ENCODE measurements at regions not wholly inside any gene's neighbourhood (a gene's known extent, or its start where the extent isn't known, plus 50 kb on each side); places are given as distances from the start of the nearest gene placed in this dataset.
A peak's percentile ranks its signal among the peaks of the same experiment; 100 is the strongest.

GRCh38 chr2:449246-450067, 161.6 kb upstream of the ALKAL2 start:
- H3K27me3 ChIP-seq (ENCODE audit: insufficient read depth, low read length, poor library complexity), result no peaks in the 10 kb centered on the region
- H2BK15ac ChIP-seq (replicated peaks; ENCODE audit: low read depth), result no peak overlapping the region
- H3K27ac ChIP-seq (ENCODE audit: low read depth, low read length), result no peak overlapping the region
- H3K9ac ChIP-seq (ENCODE audit: low read length), result no peak overlapping the region
- no peak overlapping the region for H2BK5ac ChIP-seq (ENCODE audit: low read length)
- H3K4me1 ChIP-seq (ENCODE audit: control insufficient read depth, low read depth, low read length), result no peaks in the 10 kb centered on the region
- DNase-seq, result peak; percentile 22
- no peak overlapping the region for H3K4me3 ChIP-seq (ENCODE audit: low read length)
- no peak overlapping the region for H3K23ac ChIP-seq (ENCODE audit: low read length)
- no peak overlapping the region for H3K4ac ChIP-seq (ENCODE audit: low read depth, low read length)
- no peak overlapping the region for H4K5ac ChIP-seq (ENCODE audit: low read length)
- H3K79me2 ChIP-seq (ENCODE audit: control insufficient read depth, insufficient read depth, low read length), result no peaks in the 10 kb centered on the region
- no peak overlapping the region for H3K4me2 ChIP-seq (ENCODE audit: low read length)
- H2BK120ac ChIP-seq (ENCODE audit: low read depth, low read length), result no peak overlapping the region
- no peaks in the 10 kb centered on the region for H3K79me1 ChIP-seq (ENCODE audit: low read length)
- H4K8ac ChIP-seq (ENCODE audit: low read depth, low read length), result no peak overlapping the region
- H3K36me3 ChIP-seq (ENCODE audit: control insufficient read depth, insufficient read depth, low read length), result no peaks in the 10 kb centered on the region
- H2AK5ac ChIP-seq (ENCODE audit: low read length), result no peak overlapping the region
- H3K56ac ChIP-seq (ENCODE audit: low read length), result no peak overlapping the region
- no peak overlapping the region for H3K18ac ChIP-seq (ENCODE audit: low read length)
- WGBS (ENCODE audit: extremely low coverage, insufficient coverage, low lambda C conversion rate), result no CpG with 5 or more reads among the region's 6 CpGs

- WGBS (ENCODE audit: extremely low coverage, insufficient coverage, low lambda C conversion rate), result no CpG with 5 or more reads among the region's 14 CpGs
- H3K4ac ChIP-seq (ENCODE audit: low read depth, low read length), result no peak overlapping the region
- no peaks in the 10 kb centered on the region for H3K36me3 ChIP-seq (ENCODE audit: control insufficient read depth, insufficient read depth, low read length)
- DNase-seq, result no peak
- no peak overlapping the region for H3K56ac ChIP-seq (ENCODE audit: low read length)
- no peaks in the 10 kb centered on the region for H3K79me2 ChIP-seq (ENCODE audit: control insufficient read depth, insufficient read depth, low read length)
- H3K27me3 ChIP-seq (ENCODE audit: insufficient read depth, low read length, poor library complexity), result no peaks in the 10 kb centered on the region
- H3K9ac ChIP-seq (ENCODE audit: low read length), result no peak overlapping the region
- no peaks in the 10 kb centered on the region for H3K4me1 ChIP-seq (ENCODE audit: control insufficient read depth, low read depth, low read length)
- H4K8ac ChIP-seq (ENCODE audit: low read depth, low read length), result no peak overlapping the region
- no peaks in the 10 kb centered on the region for H3K79me1 ChIP-seq (ENCODE audit: low read length)
- H3K18ac ChIP-seq (ENCODE audit: low read length), result no peak overlapping the region
- H2AK5ac ChIP-seq (ENCODE audit: low read length), result no peak overlapping the region
- no peak overlapping the region for H3K23ac ChIP-seq (ENCODE audit: low read length)
- H2BK15ac ChIP-seq (replicated peaks; ENCODE audit: low read depth), result no peak overlapping the region
- no peak overlapping the region for H3K27ac ChIP-seq (ENCODE audit: low read depth, low read length)
- no peak overlapping the region for H4K5ac ChIP-seq (ENCODE audit: low read length)
- H3K4me2 ChIP-seq (ENCODE audit: low read length), result no peak overlapping the region
- no peak overlapping the region for H3K4me3 ChIP-seq (ENCODE audit: low read length)
- no peak overlapping the region for H2BK5ac ChIP-seq (ENCODE audit: low read length)
- H2BK120ac ChIP-seq (ENCODE audit: low read depth, low read length), result no peak overlapping the region
Measured at GRCh38 chr2:447902-448665, 160.2 kb upstream of the ALKAL2 start.

GRCh38 chr2:446963-447530, 159.2 kb upstream of the ALKAL2 start:
- no peak overlapping the region for H3K27ac ChIP-seq (ENCODE audit: low read depth, low read length)

GRCh38 chr2:446303-446874, 158.5 kb upstream of the ALKAL2 start:
- H3K79me2 ChIP-seq (ENCODE audit: control insufficient read depth, insufficient read depth, low read length), result no peaks in the 10 kb centered on the region
- H3K9ac ChIP-seq (ENCODE audit: low read length), result no peak overlapping the region
- no peak overlapping the region for H2BK15ac ChIP-seq (replicated peaks; ENCODE audit: low read depth)
- DNase-seq, result peak; percentile 11
- no peak overlapping the region for H4K8ac ChIP-seq (ENCODE audit: low read depth, low read length)
- no peak overlapping the region for H3K4me2 ChIP-seq (ENCODE audit: low read length)
- no peaks in the 10 kb centered on the region for H3K4me1 ChIP-seq (ENCODE audit: control insufficient read depth, low read depth, low read length)
- H3K56ac ChIP-seq (ENCODE audit: low read length), result no peak overlapping the region
- no CpG with 5 or more reads among the region's 11 CpGs for WGBS (ENCODE audit: extremely low coverage, insufficient coverage, low lambda C conversion rate)
- no peak overlapping the region for H2BK5ac ChIP-seq (ENCODE audit: low read length)
- H3K27ac ChIP-seq (ENCODE audit: low read depth, low read length), result no peak overlapping the region
- H2BK120ac ChIP-seq (ENCODE audit: low read depth, low read length), result no peak overlapping the region
- no peaks in the 10 kb centered on the region for H3K79me1 ChIP-seq (ENCODE audit: low read length)
- no peaks in the 10 kb centered on the region for H3K36me3 ChIP-seq (ENCODE audit: control insufficient read depth, insufficient read depth, low read length)
- H3K4me3 ChIP-seq (ENCODE audit: low read length), result no peak overlapping the region
- no peak overlapping the region for H3K4ac ChIP-seq (ENCODE audit: low read depth, low read length)
- no peak overlapping the region for H4K5ac ChIP-seq (ENCODE audit: low read length)
- H3K27me3 ChIP-seq (ENCODE audit: insufficient read depth, low read length, poor library complexity), result no peaks in the 10 kb centered on the region
- no peak overlapping the region for H2AK5ac ChIP-seq (ENCODE audit: low read length)
- no peak overlapping the region for H3K18ac ChIP-seq (ENCODE audit: low read length)
- no peak overlapping the region for H3K23ac ChIP-seq (ENCODE audit: low read length)

More at GRCh38 chr2:446963-447530, 159.2 kb upstream of the ALKAL2 start:
- Histone ChIP-seq H2AK5ac (ENCODE audit: low read length) (no peak overlapping the region), H3K79me1 (ENCODE audit: low read length) (no peaks in the 10 kb centered on the region), H3K56ac (ENCODE audit: low read length) (no peak overlapping the region), H3K4me3 (ENCODE audit: low read length) (no peak overlapping the region), H2BK15ac (replicated peaks; ENCODE audit: low read depth) (no peak overlapping the region), H4K5ac (ENCODE audit: low read length) (no peak overlapping the region), H3K9ac (ENCODE audit: low read length) (no peak overlapping the region), H2BK120ac (ENCODE audit: low read depth, low read length) (no peak overlapping the region), H2BK5ac (ENCODE audit: low read length) (no peak overlapping the region), H3K4me2 (ENCODE audit: low read length) (no peak overlapping the region), H3K4me1 (ENCODE audit: control insufficient read depth, low read depth, low read length) (no peaks in the 10 kb centered on the region), H3K4ac (ENCODE audit: low read depth, low read length) (no peak overlapping the region), H3K23ac (ENCODE audit: low read length) (no peak overlapping the region), H3K36me3 (ENCODE audit: control insufficient read depth, insufficient read depth, low read length) (no peaks in the 10 kb centered on the region), H3K79me2 (ENCODE audit: control insufficient read depth, insufficient read depth, low read length) (no peaks in the 10 kb centered on the region), H3K27me3 (ENCODE audit: insufficient read depth, low read length, poor library complexity) (no peaks in the 10 kb centered on the region), H3K18ac (ENCODE audit: low read length) (no peak overlapping the region), H4K8ac (ENCODE audit: low read depth, low read length) (no peak overlapping the region)
- DNase-seq, result peak; percentile 11
- WGBS (ENCODE audit: extremely low coverage, insufficient coverage, low lambda C conversion rate), result no CpG with 5 or more reads among the region's 10 CpGs

- H4K5ac ChIP-seq (ENCODE audit: low read length), result no peak overlapping the region
- H3K23ac ChIP-seq (ENCODE audit: low read length), result no peak overlapping the region
- H3K4me3 ChIP-seq (ENCODE audit: low read length), result no peak overlapping the region
- H2BK15ac ChIP-seq (replicated peaks; ENCODE audit: low read depth), result no peak overlapping the region
- WGBS (ENCODE audit: extremely low coverage, insufficient coverage, low lambda C conversion rate), result no CpG with 5 or more reads among the region's 6 CpGs
- H2AK5ac ChIP-seq (ENCODE audit: low read length), result no peak overlapping the region
- H3K27ac ChIP-seq (ENCODE audit: low read depth, low read length), result no peak overlapping the region
- H2BK120ac ChIP-seq (ENCODE audit: low read depth, low read length), result no peak overlapping the region
- no peak overlapping the region for H3K4me2 ChIP-seq (ENCODE audit: low read length)
- H3K4me1 ChIP-seq (ENCODE audit: control insufficient read depth, low read depth, low read length), result no peaks in the 10 kb centered on the region
- no peak overlapping the region for H3K56ac ChIP-seq (ENCODE audit: low read length)
- H3K79me2 ChIP-seq (ENCODE audit: control insufficient read depth, insufficient read depth, low read length), result no peaks in the 10 kb centered on the region
- H4K8ac ChIP-seq (ENCODE audit: low read depth, low read length), result no peak overlapping the region
- no peak overlapping the region for H3K9ac ChIP-seq (ENCODE audit: low read length)
- no peak overlapping the region for H2BK5ac ChIP-seq (ENCODE audit: low read length)
- H3K27me3 ChIP-seq (ENCODE audit: insufficient read depth, low read length, poor library complexity), result no peaks in the 10 kb centered on the region
- no peak overlapping the region for H3K4ac ChIP-seq (ENCODE audit: low read depth, low read length)
- no peaks in the 10 kb centered on the region for H3K36me3 ChIP-seq (ENCODE audit: control insufficient read depth, insufficient read depth, low read length)
- H3K18ac ChIP-seq (ENCODE audit: low read length), result no peak overlapping the region
- H3K79me1 ChIP-seq (ENCODE audit: low read length), result no peaks in the 10 kb centered on the region
- no peak for DNase-seq
Measured at GRCh38 chr2:445896-446295, 158.0 kb upstream of the ALKAL2 start.

Measured in mesendoderm (in vitro differentiated cells).